Effector memory CD8-positive, alpha-beta T cell (primary cell): ENCODE measurements at regions not wholly inside any gene's neighbourhood (a gene's known extent, or its start where the extent isn't known, plus 50 kb on each side); places are given as distances from the start of the nearest gene placed in this dataset.
A peak's percentile ranks its signal among the peaks of the same experiment; 100 is the strongest.

Source experiments
- ATAC-seq: fragments of 150-1000 bp; cut with Tn5 transposase; replicated peaks from 2 replicates; pipeline ENCODE4 v1.10.0; 2021; ENCODE audit warnings: mild to moderate bottlenecking, moderate library complexity
- DNase-seq, 3 experiments: peaks; one replicate each; pipeline ENCODE4 v3.0.0; 2021
- H3K27ac Mint-ChIP-seq, 2 donors: one replicate each; pipeline ENCODE4 v1.8.0; 2022; ENCODE audit warnings: mild to moderate bottlenecking in 2 of 2, mixed read lengths in 2 of 2, moderate library complexity in 2 of 2
- H3K27me3 Mint-ChIP-seq, 2 donors: one replicate each; pipeline ENCODE4 v1.8.0; 2022; ENCODE audit warnings: mixed read lengths in 2 of 2
- H3K36me3 Mint-ChIP-seq: one replicate; pipeline ENCODE4 v1.8.0; 2022; ENCODE audit warnings: mild to moderate bottlenecking, moderate library complexity, mixed read lengths; ENCODE audit not compliant: insufficient read depth
- H3K4me1 Mint-ChIP-seq, 2 donors: one replicate each; pipeline ENCODE4 v1.8.0; 2022; ENCODE audit warnings: low read depth in 2 of 2, mixed read lengths in 2 of 2
- H3K4me3 Mint-ChIP-seq, 2 donors: one replicate each; pipeline ENCODE4 v1.8.0; 2022; ENCODE audit warnings: mild to moderate bottlenecking in 2 of 2, mixed read lengths in 2 of 2, moderate library complexity in 2 of 2
- H3K9me3 Mint-ChIP-seq, 2 donors: one replicate each; pipeline ENCODE4 v1.8.0; 2022; ENCODE audit warnings: mixed read lengths in 2 of 2

GRCh38 chr5:142453932-142454331 is 129.1 kb upstream of the SPRY4 start:
- ATAC-seq (no peak), DNase-seq (no peak)
- no peak overlapping the region for H3K4me3 Mint-ChIP-seq
- H3K9me3 Mint-ChIP-seq, result no peaks in the 10 kb centered on the region
- H3K27me3 Mint-ChIP-seq, result peaks cover 28 to 34% of the 10 kb centered on the region in 2 donors
- H3K4me1 Mint-ChIP-seq, result peaks cover 3% of the 10 kb centered on the region in 2 donors
- no peaks in the 10 kb centered on the region for H3K36me3 Mint-ChIP-seq
- no peak overlapping the region for H3K27ac Mint-ChIP-seq

- H3K4me3 Mint-ChIP-seq, result no peak overlapping the region
- peaks cover 28 to 34% of the 10 kb centered on the region in 2 donors for H3K27me3 Mint-ChIP-seq
- peaks cover 2 to 3% of the 10 kb centered on the region in 2 donors for H3K4me1 Mint-ChIP-seq
- H3K9me3 Mint-ChIP-seq, result no peaks in the 10 kb centered on the region
- H3K27ac Mint-ChIP-seq, result no peak overlapping the region
- no peak for DNase-seq
- H3K36me3 Mint-ChIP-seq, result no peaks in the 10 kb centered on the region
- no peak for ATAC-seq
Observed at GRCh38 chr5:142450419-142450818, 125.6 kb upstream of the SPRY4 start.

DNA sequence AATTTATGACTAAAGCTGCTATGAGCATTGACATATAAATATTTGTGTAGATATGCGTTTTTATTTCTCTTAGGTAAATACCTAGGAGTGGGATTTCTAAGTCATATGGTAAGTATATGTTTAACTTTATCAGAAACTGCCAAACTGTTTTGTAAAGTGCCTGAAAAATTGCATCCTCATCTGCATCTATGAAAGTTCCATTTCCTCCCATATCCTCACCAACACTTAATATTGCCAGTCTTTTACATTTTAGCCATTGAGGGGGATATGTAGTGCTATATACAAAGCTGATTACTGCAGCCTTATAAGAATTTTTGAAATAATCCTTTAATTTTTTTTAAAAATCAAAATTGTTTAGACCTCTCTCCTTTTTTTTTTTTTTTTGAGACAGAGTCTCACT is 123.1 kb upstream of the SPRY4 start:
- Mint-ChIP-seq H3K36me3 (no peaks in the 10 kb centered on the region), H3K9me3 (no peaks in the 10 kb centered on the region), H3K4me3 (no peak overlapping the region)

DNA sequence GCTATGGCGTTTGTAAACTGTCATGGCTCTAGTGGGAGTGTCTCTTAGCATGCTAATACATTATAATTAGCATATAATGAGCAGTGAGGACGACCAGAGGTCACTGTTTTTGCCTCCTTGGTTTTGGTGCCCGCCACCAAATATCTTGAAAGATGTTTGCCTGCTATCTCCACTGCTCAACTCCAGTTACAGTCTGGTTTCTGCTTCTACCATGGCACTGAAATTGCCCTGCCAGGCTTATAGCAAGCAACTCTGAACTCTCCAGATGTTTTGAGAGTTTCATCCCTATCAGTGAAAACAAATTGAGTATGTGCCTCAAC is 122.1 kb upstream of the SPRY4 start:
- Mint-ChIP-seq H3K27ac (no peak overlapping the region), H3K27me3 (peaks cover 12 to 16% of the 10 kb centered on the region in 2 donors)

More for the DNA sequence above, 123.1 kb upstream of the SPRY4 start:
- DNase-seq (no peak), ATAC-seq (no peak)
- Mint-ChIP-seq H3K27me3 (peaks cover 13 to 21% of the 10 kb centered on the region in 2 donors), H3K27ac (no peak overlapping the region), H3K4me1 (peaks cover 0 to 3% of the 10 kb centered on the region in 2 donors)

GRCh38 chr5:142446131-142446959 is 121.5 kb upstream of the SPRY4 start:
- Mint-ChIP-seq H3K27me3 (peaks cover 16 to 18% of the 10 kb centered on the region in 2 donors), H3K9me3 (no peaks in the 10 kb centered on the region), H3K4me3 (no peak overlapping the region), H3K4me1 (peaks cover 0 to 6% of the 10 kb centered on the region in 2 donors), H3K36me3 (no peaks in the 10 kb centered on the region), H3K27ac (no peak overlapping the region)
- no peak for ATAC-seq
- no peak for DNase-seq

More for the DNA sequence above, 122.1 kb upstream of the SPRY4 start:
- no peaks in the 10 kb centered on the region for H3K36me3 Mint-ChIP-seq
- DNase-seq (no peak), ATAC-seq (no peak)
- H3K9me3 Mint-ChIP-seq, result no peaks in the 10 kb centered on the region
- peaks cover 0 to 3% of the 10 kb centered on the region in 2 donors for H3K4me1 Mint-ChIP-seq
- H3K4me3 Mint-ChIP-seq, result no peak overlapping the region

DNA sequence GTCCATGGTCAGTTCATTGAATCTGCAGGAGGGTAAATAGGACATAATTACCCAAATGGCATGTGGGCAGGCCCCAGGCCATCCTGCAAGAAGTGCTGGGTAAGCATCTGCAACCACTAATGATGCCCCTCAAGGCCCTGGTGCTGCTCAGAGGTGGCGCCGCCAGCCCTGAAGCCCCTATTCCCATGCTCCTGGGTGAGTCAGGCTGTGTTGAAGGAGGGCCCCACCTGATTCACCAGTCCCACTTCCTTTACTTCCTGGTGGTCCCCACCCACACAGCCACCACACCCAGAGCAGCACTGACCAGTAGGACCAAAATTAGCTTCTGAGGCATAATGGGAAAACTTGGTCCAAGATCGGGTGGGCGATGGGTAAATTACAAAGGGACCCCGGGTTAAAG is 120.4 kb upstream of the SPRY4 start:
- Mint-ChIP-seq H3K36me3 (no peaks in the 10 kb centered on the region), H3K4me1 (peaks cover 0 to 6% of the 10 kb centered on the region in 2 donors), H3K27ac (peak overlapping the region in 1 of 2 donors; percentile 44), H3K9me3 (no peaks in the 10 kb centered on the region), H3K27me3 (peaks cover 6 to 14% of the 10 kb centered on the region in 2 donors), H3K4me3 (no peak overlapping the region)
- no peak for DNase-seq
- ATAC-seq, result no peak

GRCh38 chr5:142441616-142442015 is 116.8 kb upstream of the SPRY4 start:
- ATAC-seq (no peak), DNase-seq (no peak)
- Mint-ChIP-seq H3K27ac (no peak overlapping the region), H3K4me1 (peaks cover 0 to 23% of the 10 kb centered on the region in 2 donors), H3K9me3 (no peaks in the 10 kb centered on the region), H3K36me3 (peaks cover under 1% of the 10 kb centered on the region), H3K27me3 (peaks cover 0 to 9% of the 10 kb centered on the region in 2 donors), H3K4me3 (no peak overlapping the region)

DNA sequence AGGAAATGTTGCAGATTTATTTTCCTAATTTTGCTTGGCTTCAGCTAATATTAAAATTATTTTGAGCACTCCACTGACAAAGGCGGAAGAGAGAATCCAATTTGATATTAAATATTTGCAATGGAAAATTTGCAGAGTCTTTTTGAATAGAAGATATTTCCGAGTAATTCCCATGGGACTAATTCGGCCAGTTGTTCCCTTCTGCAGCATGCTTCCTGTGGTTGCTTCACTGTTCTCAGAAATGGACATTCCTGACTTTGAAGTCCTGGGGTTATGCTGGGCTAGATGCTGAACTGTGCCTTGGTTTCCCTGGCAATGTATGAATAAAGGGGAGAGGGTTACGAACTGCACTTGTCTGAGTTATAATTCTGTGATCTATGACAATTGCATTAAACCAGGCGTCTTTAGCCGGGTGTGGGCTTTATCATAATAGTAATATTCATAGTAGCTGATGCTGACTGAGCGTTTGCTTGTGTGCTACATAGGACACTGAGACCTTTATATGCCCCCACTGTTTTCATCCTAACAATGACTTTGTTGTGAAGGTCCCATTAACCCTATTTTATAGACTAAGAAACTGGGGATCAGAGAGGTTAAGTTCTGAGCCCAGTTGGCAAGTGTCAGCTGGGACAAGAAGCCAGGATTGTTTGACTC is 114.5 kb upstream of the SPRY4 start:
- peaks cover 0 to 20% of the 10 kb centered on the region in 2 donors for H3K4me1 Mint-ChIP-seq
- H3K9me3 Mint-ChIP-seq, result no peaks in the 10 kb centered on the region
- no peak for ATAC-seq
- no peak for DNase-seq
- no peak overlapping the region for H3K27ac Mint-ChIP-seq
- H3K27me3 Mint-ChIP-seq, result peaks cover 0 to 9% of the 10 kb centered on the region in 2 donors
- peaks cover 2% of the 10 kb centered on the region for H3K36me3 Mint-ChIP-seq
- no peak overlapping the region for H3K4me3 Mint-ChIP-seq

DNA sequence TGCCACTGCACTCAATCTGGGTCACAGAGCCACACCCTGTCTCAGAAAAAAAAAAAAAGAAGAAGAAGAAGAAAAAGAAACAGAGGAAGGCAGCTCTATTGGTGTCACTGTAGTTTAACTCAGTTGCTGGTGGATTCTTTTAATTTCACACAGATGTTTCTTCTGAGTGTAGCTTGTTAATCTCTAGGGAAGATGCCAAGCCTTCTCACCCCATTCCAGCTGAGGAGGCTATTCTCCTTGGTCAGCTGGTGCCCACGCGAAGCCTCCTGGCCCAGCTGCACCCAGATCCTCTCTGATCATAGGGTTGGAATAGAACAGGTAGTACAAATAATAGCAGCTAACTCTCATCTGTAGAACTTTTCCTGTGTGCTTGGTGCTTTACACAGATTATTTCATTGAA is 113.8 kb upstream of the SPRY4 start:
- Mint-ChIP-seq H3K4me1 (peaks cover under 1 to 25% of the 10 kb centered on the region in 2 donors), H3K9me3 (no peaks in the 10 kb centered on the region), H3K27me3 (peaks cover 0 to 9% of the 10 kb centered on the region in 2 donors), H3K36me3 (peaks cover 2% of the 10 kb centered on the region), H3K27ac (no peak overlapping the region), H3K4me3 (no peak overlapping the region)
- ATAC-seq (peak; percentile 21), DNase-seq (no peak)

DNA sequence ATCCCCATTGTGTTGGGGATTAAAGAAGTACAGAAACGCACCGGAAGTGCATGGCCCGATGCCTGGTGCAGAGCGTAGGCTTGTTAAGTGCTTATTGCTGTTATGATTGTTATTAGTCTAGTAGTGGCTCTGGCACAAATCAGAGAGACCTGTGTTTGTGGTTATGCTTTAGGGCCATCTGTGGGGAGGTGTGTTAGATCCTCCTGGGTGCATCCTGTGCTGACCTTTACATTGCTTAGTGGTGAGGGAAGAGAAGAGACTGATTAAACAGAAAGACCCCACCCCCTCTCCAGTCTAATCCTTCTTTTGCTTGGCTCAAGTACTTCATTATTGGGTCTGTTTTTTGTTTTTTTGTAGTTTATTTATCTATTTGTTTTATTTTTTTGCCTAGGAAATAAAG is 112.7 kb upstream of the SPRY4 start:
- DNase-seq, result no peak

DNA sequence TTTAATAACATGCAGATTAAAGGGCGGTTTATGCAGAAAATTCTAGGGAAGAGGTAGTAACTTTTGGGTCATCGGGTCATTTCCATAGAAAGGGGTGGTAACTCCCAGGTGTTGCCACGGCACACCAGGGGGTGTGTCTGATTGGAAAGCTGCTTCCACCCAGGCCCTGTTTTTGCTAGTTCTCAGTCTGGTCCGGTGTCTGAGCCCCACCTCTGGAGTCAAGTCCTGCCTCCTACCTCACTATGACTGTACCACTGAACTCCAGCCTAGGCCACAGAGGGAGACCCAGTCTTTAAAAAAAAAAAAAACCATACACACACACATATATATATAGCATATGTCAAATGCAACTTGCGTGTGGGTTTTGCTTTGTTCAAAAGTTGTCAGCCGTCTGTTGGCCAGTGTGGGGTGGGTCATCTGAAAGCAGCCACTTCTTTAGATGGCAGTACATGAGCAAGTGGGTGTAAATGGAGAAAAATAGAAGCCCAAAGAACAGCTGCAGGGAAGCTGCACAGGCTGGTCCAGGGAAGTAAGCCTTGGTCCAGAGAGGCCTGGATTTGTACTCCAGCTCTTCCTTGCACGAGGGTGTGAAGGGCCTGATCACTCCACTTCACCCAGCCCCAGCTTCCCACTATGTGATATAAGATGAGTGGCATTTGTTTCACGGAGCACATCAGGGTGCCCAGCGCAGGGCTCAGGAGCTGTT is 110.7 kb upstream of the SPRY4 start:
- Mint-ChIP-seq H3K9me3 (no peaks in the 10 kb centered on the region), H3K27ac (no peak overlapping the region), H3K4me3 (no peak overlapping the region), H3K27me3 (no peaks in the 10 kb centered on the region), H3K4me1 (peaks cover 28 to 49% of the 10 kb centered on the region in 2 donors), H3K36me3 (peaks cover 2% of the 10 kb centered on the region)
- no peak for DNase-seq
- ATAC-seq, result no peak

More for the DNA sequence above, 112.7 kb upstream of the SPRY4 start:
- peaks cover 2% of the 10 kb centered on the region for H3K36me3 Mint-ChIP-seq
- H3K27me3 Mint-ChIP-seq, result peaks cover 0 to 9% of the 10 kb centered on the region in 2 donors
- no peak for ATAC-seq
- peaks cover 11 to 35% of the 10 kb centered on the region in 2 donors for H3K4me1 Mint-ChIP-seq
- H3K4me3 Mint-ChIP-seq, result no peak overlapping the region
- no peak overlapping the region for H3K27ac Mint-ChIP-seq
- no peaks in the 10 kb centered on the region for H3K9me3 Mint-ChIP-seq

DNA sequence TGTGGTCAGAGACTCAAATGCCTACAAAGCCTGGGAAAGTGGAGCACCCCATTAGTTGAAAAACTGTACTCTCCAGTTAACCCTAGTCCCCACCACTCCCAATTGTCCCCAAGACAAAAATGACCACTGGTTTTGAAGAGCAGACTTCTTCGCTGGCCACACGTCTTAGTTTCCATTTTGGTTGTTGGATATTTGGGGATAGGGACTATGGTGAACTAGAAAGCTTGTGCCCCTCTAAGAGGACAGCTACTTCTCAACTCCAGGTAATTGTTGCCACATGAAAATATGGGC is 109.4 kb upstream of the SPRY4 start:
- H3K9me3 Mint-ChIP-seq, result no peaks in the 10 kb centered on the region
- no peaks in the 10 kb centered on the region for H3K27me3 Mint-ChIP-seq
- ATAC-seq (no peak), DNase-seq (no peak)
- no peak overlapping the region for H3K27ac Mint-ChIP-seq
- peaks cover 2% of the 10 kb centered on the region for H3K36me3 Mint-ChIP-seq
- no peak overlapping the region for H3K4me3 Mint-ChIP-seq
- H3K4me1 Mint-ChIP-seq, result peaks cover 28 to 49% of the 10 kb centered on the region in 2 donors

GRCh38 chr5:142433526-142434321 is 108.9 kb upstream of the SPRY4 start:
- Mint-ChIP-seq H3K9me3 (no peaks in the 10 kb centered on the region), H3K4me3 (peak overlapping the region; percentile 71 to 80)
- DNase-seq, result no peak

More at GRCh38 chr5:142433526-142434321, 108.9 kb upstream of the SPRY4 start:
- no peak for ATAC-seq
- peaks cover 28 to 45% of the 10 kb centered on the region in 2 donors for H3K4me1 Mint-ChIP-seq
- H3K27me3 Mint-ChIP-seq, result no peaks in the 10 kb centered on the region
- peaks cover 2% of the 10 kb centered on the region for H3K36me3 Mint-ChIP-seq
- peak overlapping the region; percentile 94 to 95 for H3K27ac Mint-ChIP-seq
